Testis (tissue), 2 donors: ENCODE measurements at regions not wholly inside any gene's neighbourhood (a gene's known extent, or its start where the extent isn't known, plus 50 kb on each side); places are given as distances from the start of the nearest gene placed in this dataset.

Source experiments
- POLR2A ChIP-seq: fragments of 450-650 bp; IDR thresholded peaks from one replicate; pipeline ENCODE4 v1.6.1; 2017; ENCODE audit warnings: antibody characterized with exemption, mild to moderate bottlenecking, moderate library complexity
- TF ChIP-seq, protein P1 (sequence below), 3 experiments: fragments of 450-650 bp in 2 of 3; fragments of 200-600 bp in 1 of 3; sonication (generic) in 1 of 3; IDR thresholded peaks; one replicate each; pipeline ENCODE4 v1.5.1; 2016 to 2019; ENCODE audit warnings: antibody characterized with exemption in 3 of 3, mild to moderate bottlenecking in 2 of 3, moderate library complexity in 1 of 3

DNA sequence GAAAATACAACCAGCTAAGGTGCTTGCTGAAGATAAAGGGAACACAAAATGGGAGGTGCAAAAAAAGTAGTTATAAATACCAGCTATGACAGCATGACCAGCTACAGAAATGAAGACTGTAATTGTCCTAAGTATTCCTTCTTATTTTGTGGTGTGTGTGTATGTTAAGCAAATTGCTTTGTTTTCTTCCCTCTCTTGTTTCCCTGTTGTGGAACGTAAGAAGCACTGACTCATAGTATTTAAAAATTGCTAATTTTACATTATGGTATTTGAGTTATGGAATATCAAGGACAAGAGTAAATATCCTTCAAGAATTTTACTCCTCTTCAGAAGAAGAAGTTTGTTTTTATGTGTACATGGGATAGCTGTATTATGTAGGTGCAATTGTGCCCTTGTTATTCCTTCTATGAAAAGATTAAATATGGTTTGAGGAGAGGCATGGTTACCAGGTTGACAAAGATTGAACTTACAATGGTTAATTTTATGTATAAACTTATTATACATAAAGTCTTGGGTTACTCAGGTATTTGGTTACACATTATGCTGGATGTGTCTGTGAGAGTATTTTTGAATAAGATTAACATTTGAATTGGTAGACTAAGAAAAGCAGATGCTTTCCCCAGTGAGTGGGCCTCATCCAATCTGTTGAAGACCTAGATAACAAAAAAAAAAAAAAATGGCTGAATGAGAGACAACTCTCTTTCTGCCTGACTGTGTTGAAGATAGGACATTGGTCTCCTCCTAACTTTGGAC lies 1132.1 kb upstream of the ALCAM start:
- TF ChIP-seq, protein P1, sequence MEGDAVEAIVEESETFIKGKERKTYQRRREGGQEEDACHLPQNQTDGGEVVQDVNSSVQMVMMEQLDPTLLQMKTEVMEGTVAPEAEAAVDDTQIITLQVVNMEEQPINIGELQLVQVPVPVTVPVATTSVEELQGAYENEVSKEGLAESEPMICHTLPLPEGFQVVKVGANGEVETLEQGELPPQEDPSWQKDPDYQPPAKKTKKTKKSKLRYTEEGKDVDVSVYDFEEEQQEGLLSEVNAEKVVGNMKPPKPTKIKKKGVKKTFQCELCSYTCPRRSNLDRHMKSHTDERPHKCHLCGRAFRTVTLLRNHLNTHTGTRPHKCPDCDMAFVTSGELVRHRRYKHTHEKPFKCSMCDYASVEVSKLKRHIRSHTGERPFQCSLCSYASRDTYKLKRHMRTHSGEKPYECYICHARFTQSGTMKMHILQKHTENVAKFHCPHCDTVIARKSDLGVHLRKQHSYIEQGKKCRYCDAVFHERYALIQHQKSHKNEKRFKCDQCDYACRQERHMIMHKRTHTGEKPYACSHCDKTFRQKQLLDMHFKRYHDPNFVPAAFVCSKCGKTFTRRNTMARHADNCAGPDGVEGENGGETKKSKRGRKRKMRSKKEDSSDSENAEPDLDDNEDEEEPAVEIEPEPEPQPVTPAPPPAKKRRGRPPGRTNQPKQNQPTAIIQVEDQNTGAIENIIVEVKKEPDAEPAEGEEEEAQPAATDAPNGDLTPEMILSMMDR (IDR thresholded peaks at IDR 0.05): no peak
- no peak for TF ChIP-seq POLR2A
